GM21619 (cell line): ENCODE measurements at regions not wholly inside any gene's neighbourhood (a gene's known extent, or its start where the extent isn't known, plus 50 kb on each side); places are given as distances from the start of the nearest gene placed in this dataset.

ENCODE experiments used
- ATAC-seq: cut with Tn5 transposase; IDR thresholded peaks from one replicate; pipeline ENCODE4 v1.9.1; 2021; ENCODE audit not compliant: unreplicated experiment

DNA sequence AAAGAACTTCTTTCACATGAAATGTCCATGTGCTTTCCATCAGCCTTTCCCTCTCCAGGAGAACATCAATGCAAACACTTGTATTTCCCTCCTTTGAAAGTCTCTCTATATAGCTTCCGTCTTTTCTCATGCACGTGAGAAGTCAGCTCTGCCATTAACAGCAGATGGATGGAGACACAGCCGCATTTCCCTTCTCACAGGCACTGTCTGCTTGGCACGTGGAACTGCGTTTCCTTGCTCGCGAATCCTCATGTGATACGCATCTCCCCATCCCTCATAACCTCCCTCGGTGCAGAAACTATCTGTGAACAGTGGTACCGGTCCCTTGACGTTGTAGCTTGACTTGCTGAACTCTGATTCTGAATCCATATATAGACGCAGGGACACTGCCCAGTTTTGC, 717.0 kb upstream of the RBFOX1 start:
- no peak for ATAC-seq

DNA sequence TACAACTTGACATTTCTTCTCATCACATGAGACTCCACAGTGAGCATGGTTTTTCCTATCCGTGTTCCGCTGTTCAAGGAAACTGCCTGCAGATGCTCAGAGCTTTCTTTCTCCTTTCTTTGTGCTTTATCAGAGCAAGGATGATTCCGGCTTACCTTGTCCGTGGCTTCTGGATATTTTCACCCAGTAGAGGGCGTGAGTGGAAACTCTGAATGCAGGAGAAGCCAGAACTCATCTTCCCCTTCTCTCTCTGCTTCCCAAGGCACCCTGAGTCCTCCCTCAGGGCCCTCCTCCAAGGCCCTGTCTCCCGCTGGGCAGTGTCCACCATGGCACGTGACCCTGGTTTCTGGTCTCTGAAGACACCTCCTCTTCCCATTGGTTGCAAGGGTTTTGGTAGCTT, 721.1 kb upstream of the RBFOX1 start:
- ATAC-seq: no peak

DNA sequence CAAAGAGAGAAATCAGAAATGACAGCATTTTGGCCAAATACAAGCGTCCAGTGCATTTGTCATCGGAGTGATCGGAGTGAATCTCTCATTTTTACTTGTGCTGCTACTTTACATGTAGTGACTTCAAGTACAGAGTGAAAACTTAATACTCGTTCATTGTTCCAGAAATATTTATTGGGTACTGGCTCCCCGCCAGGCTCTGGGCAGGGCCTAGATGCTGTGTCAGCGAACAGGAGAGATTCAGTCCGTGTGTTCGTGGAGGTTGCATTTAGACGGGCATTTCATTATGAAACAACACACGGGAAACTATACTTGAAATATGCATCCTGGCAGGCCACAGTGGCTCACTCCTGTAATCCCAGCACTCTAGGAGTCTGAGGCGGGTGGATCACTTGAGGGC, 727.2 kb upstream of the RBFOX1 start:
- no peak for ATAC-seq

DNA sequence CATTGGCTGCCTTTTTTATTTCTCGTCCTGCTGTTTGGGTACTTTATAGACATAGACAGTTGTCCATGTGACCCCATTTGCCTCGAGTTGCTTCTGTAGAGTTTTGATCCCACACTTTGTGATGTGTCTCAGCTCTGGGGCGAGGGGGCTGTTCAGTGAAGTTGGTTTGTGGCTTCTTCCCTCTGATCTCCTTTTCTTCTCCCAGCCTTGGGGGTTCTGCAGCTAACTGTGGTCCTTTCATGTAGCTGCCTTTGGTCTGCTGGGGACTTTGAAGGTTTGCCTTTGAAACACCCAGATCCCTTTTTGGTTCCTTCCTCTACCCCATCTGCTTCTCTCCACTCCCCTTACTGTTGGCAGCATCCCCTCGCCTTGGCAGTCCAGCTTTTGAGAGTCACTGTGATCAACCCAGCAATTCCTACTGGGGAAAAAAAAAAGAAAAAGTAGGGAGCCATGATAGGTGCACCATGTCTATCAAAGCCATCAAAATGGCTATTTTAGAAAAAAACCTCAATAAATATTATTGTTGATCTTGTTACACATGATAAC, 728.8 kb upstream of the RBFOX1 start:
- no peak for ATAC-seq

DNA sequence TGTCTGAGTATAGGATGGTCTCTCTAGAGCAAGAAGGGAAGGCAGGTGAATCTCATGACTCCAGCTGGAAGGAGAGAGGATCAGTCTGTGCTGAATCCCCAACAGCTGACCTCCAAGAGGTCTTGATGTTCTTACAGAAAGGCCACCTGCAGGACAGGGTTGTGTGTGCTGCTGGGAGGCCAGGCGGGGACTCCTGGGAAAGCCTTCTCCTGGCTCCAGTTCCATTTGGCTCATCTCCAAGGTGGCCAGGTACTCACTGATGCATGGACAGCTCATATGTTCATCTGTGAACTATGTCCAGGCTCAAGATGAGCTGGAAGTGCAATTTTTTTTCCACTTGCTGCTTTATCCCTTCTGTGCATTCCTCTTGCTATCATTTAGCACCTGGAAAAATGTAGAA, 730.2 kb upstream of the RBFOX1 start:
- no peak for ATAC-seq

DNA sequence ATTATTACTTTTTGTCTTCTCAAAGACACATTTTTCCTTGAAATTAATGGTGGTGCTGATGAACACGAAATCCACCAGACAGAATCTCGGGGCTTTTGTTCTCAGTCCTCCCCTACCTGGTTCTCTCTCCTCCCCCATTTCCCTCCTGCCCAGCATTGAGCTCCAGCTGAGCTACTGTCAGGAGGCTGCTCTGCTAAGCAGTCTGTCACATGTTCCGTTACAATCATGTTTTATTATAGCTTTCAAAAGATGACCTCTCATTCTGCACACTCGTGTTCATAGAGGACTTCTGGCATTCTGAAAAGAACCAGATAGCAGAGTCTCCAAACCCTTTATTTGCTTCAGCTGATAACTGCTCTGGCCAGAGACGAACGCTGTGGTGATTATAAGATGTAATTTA, 732.5 kb upstream of the RBFOX1 start:
- ATAC-seq: no peak

DNA sequence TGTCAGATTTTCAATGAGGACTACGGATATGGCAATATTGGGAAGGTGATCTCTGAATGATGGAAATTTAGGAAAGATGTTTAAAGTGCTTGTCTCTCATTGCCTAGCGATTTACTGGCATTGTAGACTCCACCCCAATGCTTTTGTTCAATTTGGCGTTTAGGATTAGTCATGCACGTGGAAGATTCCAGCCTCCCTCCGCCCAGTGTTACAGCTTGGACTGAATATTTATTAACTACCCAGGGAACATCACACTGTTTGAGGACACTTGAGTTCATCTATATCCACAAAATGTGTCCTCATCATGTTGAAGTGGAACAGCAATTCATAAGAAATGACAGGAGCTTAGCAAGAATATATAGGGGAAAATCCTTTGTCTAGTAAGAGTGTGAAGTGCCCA, 738.8 kb upstream of the RBFOX1 start:
- ATAC-seq: no peak

DNA sequence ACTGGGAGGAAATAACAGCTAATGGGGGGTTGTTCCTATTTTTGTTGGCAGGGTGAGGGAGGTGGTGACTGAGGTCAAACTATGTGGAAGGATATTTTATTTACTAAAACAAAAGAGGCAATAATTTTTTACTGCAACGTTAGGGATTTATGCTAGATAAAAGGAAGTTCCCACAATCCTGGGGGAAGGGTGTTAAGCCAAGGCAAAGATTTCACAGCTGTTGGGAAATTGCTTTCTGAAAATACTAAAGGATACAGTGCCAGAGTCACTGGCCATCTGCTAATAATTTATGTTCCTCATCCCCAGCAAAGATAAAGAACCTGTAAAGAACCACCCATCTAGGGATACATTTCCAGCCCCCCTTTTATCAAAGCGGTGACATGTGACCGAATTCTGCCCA, 756.0 kb upstream of the RBFOX1 start:
- ATAC-seq: no peak

DNA sequence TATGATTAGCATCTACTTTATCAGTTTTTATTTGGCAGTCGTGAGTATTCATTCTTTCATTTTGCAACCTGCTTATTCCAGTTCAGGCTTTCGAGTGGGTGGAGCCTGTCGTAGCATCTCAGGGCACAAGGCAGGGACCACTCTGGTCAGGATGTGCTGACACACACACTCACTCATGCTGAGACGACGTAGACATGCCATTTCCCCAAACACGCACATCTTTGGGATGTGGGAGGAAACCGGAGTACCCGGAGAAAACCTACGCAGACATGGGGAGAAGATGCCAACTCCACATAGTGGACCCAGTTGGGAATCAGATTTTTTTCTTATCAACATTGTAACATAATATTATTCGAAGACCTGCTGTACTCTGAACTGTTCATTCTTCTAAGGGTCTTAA, 756.5 kb upstream of the RBFOX1 start:
- no peak for ATAC-seq

DNA sequence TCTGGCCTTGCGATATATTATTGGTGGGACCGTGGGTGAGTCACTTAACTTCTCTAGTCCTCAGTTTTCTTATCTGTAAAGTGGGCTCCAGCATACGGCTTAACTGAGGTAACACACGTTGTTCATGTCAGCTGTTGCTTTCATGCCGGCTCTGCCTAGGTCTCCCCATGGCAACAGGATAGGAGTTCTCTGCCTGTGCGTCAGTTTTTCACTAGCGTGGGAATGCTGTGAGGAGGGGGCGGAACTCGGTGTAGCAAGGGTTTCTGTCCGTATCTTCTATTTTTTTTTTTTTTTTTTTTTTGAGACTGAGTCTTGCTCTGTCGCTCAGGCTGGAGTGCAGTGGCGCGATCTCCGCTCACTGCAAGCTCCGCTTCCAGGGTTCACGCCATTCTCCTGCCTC, 758.5 kb upstream of the RBFOX1 start:
- no peak for ATAC-seq

DNA sequence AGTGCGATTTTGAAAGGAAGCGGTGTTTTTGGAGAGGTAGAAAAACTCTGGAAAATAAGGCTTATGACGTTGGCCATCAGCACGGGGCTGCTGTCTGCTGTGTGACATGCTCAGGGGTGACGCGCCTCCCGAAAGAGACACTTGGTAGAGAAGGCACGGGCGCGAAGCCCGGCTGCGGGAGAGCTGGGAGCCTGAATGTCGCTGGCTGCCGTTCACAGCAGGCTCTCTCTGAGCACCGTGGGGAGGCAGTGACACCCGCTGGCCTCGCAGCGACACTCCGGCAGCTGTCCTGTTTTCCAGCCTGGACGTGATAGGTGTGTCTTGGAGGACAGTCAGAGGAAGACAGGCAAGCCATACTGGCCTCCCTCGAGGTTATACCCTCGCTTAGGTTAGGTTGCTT, 759.1 kb upstream of the RBFOX1 start:
- no peak for ATAC-seq

DNA sequence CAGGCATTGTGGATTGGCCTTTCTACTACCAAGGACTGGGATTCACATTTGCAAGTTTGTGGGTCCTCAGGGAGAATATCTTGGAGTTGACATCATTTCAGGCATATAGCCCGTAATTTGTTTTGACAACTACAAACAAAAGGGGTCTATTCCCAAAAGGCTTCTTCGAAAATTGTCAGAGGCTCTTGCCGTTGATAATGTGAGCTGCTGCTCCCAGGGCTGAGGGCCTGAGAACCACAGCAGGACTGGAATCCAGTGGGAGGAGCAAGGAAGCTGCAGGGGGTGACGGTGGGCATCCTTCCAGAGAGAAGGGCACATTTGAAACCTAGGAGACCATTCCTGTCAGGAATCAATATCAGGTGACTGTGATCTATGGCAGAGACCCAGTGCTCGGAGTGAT, 761.6 kb upstream of the RBFOX1 start:
- ATAC-seq: no peak

DNA sequence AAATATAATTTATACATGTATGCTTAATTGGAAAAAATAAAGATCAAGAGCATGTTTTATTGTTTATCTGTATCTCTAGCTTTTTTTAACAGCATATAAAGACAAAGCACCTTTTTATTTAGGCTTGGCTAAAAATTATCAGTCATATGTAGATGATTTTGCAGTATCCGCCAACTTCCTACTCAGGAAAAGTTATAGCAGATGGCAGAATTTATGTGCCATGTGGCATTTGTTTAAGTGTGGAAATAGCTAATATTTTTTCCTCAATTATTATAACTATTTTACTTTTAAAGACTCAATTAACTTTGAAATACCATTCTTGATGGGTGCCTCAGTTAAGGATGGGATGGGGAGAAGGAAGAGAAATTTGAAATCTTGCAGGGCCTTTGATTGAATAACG, 762.1 kb upstream of the RBFOX1 start:
- ATAC-seq: no peak

DNA sequence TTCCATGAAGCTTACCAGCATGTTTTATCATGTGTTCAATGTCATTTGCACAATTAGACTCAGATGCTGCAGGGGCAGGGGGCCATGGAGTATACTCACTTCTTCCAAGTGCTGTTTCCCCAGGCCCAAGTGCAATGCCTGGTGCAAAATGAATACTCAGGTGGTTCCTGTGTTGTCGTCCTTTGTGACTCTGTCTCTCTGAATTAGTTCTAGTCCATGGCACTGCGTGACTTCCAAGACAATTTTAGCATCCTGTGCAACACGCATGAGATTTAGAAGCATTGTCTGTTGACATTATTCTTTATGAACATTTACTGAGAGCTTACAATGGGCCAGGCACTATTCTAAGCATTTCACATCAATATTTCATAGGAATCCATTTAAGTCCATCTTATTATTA, 769.7 kb upstream of the RBFOX1 start:
- no peak for ATAC-seq

DNA sequence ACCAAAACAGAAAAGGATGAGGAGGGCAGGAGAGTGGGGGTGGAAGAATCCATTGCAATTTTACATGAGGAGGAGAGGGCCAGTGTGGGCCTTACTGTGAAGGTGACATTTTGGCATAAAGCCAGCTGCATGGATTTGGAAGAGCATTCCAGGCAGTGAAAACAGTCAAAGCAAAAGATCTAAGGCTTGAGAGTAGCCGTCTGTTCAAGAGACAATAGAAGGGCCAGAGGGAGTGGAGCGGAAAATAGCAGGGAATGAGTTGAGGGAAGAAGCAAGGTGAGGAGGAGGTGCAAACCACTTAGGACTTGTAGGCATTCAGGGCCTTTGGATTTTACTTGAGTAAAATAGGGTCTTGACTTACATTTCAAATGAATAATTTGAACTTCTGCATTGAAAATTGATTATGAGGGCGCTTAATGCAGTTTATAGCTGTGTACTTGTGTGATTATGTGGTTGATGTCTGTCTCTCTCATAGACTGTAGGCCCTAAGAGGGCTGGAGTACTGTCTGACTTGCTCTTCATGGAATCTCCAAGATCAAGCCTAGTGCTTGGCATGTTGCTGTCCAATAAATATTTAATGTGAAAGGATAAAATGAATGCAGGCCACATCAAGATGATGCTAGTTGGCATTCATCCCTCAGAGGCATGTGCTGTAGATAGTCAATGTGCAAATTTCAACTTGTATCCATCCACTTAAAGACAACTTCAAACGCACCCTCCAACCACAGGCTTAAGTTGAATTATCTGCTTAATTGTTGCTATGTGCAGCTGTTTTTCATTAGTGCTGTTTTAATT, 772.1 kb upstream of the RBFOX1 start:
- ATAC-seq: no peak

DNA sequence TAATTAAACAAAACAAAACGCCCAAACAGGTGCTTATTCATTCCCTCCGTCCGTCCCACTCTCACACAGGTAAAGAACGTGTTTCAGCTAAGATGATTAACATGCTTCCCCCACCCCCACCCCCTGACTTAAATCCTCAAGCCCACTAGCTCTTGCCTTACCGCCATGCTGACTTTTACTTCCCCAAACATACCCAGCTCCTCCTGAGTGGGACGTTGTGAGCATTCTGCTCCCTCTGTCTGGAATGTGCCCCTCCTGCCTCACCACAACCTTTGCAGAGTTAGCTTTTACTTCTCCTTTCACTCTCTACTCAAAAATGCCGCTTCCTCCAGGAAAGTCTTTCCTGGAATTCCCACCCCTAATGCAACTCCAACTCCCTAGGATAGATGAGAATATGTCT, 774.0 kb upstream of the RBFOX1 start:
- ATAC-seq: no peak

DNA sequence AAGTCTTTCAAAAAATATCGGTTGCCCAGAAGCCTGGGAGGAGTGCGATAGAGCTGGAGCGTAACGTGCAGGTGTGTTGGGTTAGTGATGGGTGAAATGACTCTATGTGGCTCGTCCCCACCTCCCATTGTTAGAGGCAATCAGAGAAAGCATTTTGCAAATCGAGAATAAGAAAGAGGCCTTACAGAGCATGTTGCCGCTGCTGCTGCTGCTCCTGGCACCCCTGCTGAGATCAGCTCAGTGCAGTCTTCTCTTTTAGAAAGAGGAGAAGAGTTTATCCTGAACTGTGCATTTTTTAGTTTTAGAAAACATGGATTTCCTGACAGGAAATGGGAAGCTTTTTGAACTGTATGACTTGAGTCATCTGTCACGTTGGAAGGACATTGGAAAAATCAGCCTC, 774.5 kb upstream of the RBFOX1 start:
- ATAC-seq: no peak

DNA sequence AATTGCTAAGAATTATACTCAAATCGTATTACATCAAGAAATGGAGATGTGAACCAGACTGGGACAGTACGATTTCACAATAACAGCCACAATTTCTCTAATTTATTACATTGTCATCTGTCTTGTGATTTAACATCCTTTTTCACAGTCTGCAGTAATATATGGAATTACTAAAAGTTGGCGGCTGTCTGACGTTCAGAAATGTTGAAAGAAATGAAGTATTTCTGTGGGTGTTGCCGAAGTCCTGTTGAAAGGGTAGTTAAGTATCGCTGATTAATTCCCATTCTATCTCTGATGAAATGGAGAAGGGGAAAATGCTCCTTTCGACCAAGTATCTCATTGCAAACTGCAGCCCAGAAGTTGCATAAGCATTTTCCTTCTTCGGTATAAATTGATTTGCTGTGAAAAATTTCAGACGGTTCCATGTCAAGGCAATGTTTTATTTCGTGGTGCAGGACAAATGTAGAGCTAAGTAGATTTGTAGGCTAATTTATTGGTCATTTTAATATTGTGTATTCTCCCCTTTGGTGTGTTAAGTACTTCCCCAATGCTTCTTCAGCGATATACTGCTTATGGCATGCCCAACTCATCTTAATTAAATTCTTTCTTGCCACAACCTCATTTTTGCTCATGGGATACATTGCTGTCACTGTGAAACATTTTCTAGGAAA, 775.2 kb upstream of the RBFOX1 start:
- ATAC-seq: no peak

DNA sequence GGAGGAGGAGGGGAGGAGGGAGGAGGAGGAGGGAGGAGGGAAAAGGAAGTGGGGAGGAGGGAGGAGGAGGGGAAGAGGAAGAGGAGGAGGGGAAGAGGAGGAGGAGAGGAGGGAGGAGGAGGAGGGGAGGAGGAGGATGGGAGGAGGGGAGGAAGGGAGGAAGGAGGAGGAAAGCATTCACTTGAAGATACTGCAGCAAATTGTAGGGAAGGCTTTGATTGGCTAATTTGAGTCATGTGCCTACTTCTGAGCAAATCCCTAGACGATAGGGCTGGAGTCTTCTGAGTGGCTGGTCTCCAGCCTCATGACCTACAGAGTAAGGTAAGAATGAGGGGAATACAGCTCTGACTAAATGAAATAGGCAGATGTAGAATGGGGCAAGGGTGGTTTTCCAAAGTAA, 783.2 kb upstream of the RBFOX1 start:
- ATAC-seq: no peak

DNA sequence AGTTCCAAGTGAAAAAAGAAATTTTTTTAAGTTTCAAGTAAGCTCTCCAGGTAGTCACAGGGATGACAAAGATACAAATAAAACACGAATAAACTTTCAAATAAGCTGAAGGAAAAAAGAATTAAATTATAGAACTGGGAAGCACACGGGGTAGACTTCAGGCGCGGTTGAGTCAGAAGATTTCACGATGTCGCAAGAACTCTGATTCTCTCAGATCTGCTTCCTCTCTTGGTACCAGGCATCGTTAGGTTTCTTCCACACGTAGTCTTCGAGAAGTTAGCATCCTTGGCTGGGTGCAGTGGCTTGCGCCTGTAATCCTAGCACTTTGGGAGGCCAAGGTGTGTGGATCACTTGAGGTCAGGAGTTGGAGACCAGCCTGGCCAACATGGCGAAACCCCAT, 784.1 kb upstream of the RBFOX1 start:
- ATAC-seq: no peak

DNA sequence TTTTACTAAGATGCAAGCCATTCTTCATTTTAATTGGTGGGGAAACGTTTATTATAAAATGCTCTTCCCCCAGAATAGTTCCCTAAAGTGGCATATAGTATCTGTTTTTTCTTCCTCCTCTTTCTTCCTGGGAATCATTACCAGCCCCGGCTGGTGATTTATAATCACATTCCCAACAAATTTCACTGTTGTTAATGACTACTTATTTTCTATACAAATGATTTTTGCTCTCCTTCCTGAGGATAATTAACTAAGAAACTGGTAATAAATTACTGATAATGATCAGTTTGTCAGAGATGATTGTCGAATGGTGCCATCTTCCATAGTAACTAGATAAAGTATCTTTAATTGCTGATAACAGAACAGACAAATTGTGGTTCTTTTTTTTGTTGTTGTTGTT, 785.5 kb upstream of the RBFOX1 start:
- ATAC-seq: no peak

DNA sequence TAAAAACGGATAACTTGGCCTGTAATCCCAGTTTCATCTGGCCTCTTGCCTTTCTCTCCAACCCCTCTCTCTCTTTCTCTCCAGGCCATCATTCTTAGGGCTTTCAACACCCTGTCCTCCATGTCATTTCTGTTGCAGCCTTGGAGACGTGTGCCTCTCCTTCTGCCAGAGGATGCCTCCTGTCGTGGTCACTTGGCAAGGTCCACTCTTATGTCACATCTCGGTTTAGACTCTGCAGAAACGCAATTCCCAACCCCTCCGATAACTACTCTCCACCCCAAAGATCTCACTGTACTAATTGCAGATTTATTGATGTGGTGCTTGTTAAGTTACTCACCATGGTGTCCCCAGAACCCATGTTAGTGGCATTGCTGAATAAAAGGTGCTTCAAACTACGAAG, 787.3 kb upstream of the RBFOX1 start:
- no peak for ATAC-seq

DNA sequence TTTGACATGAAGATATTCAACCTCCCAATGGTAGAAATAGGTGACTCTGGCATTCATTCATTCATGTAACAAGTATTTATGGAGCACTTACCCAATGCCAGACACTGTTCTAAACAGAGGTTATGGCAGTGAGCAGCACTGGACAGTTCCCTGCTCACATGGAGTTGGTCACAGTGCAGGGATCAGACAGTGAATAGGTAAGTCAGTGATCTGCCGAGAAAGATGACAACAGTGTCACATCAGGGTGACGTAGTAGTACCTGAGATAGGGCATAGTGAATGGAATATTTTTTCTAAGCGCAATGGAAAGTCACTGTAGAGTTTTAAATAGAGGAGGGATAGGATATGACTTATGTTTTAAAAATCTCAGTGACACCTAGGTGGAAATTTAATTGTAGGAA, 791.4 kb upstream of the RBFOX1 start:
- no peak for ATAC-seq
